Astrocyte (in vitro differentiated cells and primary cell): ENCODE measurements at regions not wholly inside any gene's neighbourhood (a gene's known extent, or its start where the extent isn't known, plus 50 kb on each side); places are given as distances from the start of the nearest gene placed in this dataset.
A peak's percentile ranks its signal among the peaks of the same experiment; 100 is the strongest.

ENCODE experiments used
- DNase-seq: peaks from one replicate; pipeline ENCODE4 v3.0.0-alpha.2; 2010; ENCODE audit warnings: low read depth
- FAIRE-seq: peaks from 2 replicates; lab custom pipeline; 2011; peaks lifted over from hg19 to GRCh38; lab: Jason Lieb, UNC
- H2AFZ ChIP-seq: 2 replicates; pipeline ENCODE4 v1.6.0; 2012; ENCODE audit warnings: low read depth, low read length, inconsistent platforms
- H3K27ac ChIP-seq: 2 replicates; pipeline ENCODE4 v1.5.1; 2011; ENCODE audit warnings: low read depth, low read length, inconsistent platforms
- H3K27me3 ChIP-seq: 2 replicates; pipeline ENCODE4 v1.6.0; 2011; ENCODE audit warnings: low read length, inconsistent platforms; ENCODE audit not compliant: insufficient read depth
- H3K36me3 ChIP-seq: 2 replicates; pipeline ENCODE4 v1.5.1; 2011; ENCODE audit warnings: low read length, inconsistent platforms; ENCODE audit not compliant: insufficient read depth
- H3K4me1 ChIP-seq: 2 replicates; pipeline ENCODE4 v1.5.1; 2011; ENCODE audit warnings: low read length, inconsistent platforms; ENCODE audit not compliant: insufficient read depth
- H3K4me2 ChIP-seq: 2 replicates; pipeline ENCODE4 v1.6.0; 2012; ENCODE audit warnings: low read length, inconsistent platforms
- H3K4me3 ChIP-seq: 2 replicates; pipeline ENCODE4 v1.5.1; 2011; ENCODE audit warnings: low read depth, mild to moderate bottlenecking, low read length, inconsistent platforms; ENCODE audit not compliant: insufficient read depth
- H3K79me2 ChIP-seq: 2 replicates; pipeline ENCODE4 v1.6.0; 2012; ENCODE audit warnings: mild to moderate bottlenecking, low read length, inconsistent platforms; ENCODE audit not compliant: insufficient read depth
- H3K9ac ChIP-seq: 2 replicates; pipeline ENCODE4 v1.6.0; 2012; ENCODE audit warnings: mild to moderate bottlenecking, low read length, inconsistent platforms
- H3K9me3 ChIP-seq: 2 replicates; pipeline ENCODE4 v1.5.1; 2012; ENCODE audit warnings: low read depth, mild to moderate bottlenecking, low read length, inconsistent platforms; ENCODE audit not compliant: insufficient read depth
- H4K20me1 ChIP-seq: 2 replicates; pipeline ENCODE4 v1.6.0; 2012; ENCODE audit warnings: low read length, inconsistent platforms; ENCODE audit not compliant: insufficient read depth
- H3K27ac Mint-ChIP-seq: one replicate; pipeline ENCODE4 v1.8.0; 2021; ENCODE audit warnings: mild to moderate bottlenecking, mixed read lengths; ENCODE audit not compliant: unreplicated experiment
- H3K27me3 Mint-ChIP-seq: one replicate; pipeline ENCODE4 v1.8.0; 2021; ENCODE audit warnings: low read depth, mixed read lengths; ENCODE audit not compliant: unreplicated experiment
- H3K36me3 Mint-ChIP-seq: one replicate; pipeline ENCODE4 v1.8.0; 2021; ENCODE audit warnings: low read depth, mixed read lengths; ENCODE audit not compliant: unreplicated experiment
- H3K4me1 Mint-ChIP-seq: one replicate; pipeline ENCODE4 v1.8.0; 2021; ENCODE audit warnings: low read depth, mixed read lengths; ENCODE audit not compliant: unreplicated experiment
- H3K4me3 Mint-ChIP-seq: one replicate; pipeline ENCODE4 v1.8.0; 2021; ENCODE audit warnings: mild to moderate bottlenecking, moderate library complexity, mixed read lengths; ENCODE audit not compliant: unreplicated experiment
- H3K9me3 Mint-ChIP-seq: one replicate; pipeline ENCODE4 v1.8.0; 2021; ENCODE audit warnings: mild to moderate bottlenecking, mixed read lengths; ENCODE audit not compliant: unreplicated experiment
- EZH2 ChIP-seq: IDR thresholded peaks from 2 replicates; pipeline ENCODE4 v1.6.1; 2012; ENCODE audit warnings: mild to moderate bottlenecking, low read length, inconsistent platforms; ENCODE audit not compliant: insufficient read depth
- TF ChIP-seq, protein P1 (sequence below): IDR thresholded peaks from 2 replicates; pipeline ENCODE4 v1.5.1; 2011; ENCODE audit warnings: low read depth, mild to moderate bottlenecking, inconsistent platforms, low read length, moderate library complexity; ENCODE audit not compliant: insufficient read depth

DNA sequence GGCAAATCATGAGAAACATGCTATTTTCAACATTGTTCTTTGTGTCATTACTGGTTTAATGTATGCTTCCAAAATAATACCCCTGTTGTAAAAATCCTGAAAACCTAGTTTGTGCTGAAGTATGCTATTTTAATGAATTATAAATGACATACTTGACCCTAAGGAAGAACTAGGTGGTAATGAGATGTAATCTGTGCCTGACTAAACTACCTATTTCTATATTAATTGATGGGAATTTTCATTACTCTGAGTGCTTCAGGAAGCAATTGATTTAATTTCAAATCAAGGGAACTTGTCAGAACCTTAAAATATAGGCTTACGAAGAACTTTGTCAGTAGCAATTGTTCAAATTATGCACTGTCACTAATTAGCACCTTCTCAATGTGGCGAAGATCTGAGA is 1005.6 kb upstream of the SLC10A2 start:
- no peaks in the 10 kb centered on the region for H3K9me3 ChIP-seq
- TF ChIP-seq EZH2: no peak
- no peak overlapping the region for H3K4me2 ChIP-seq
- H3K4me1 Mint-ChIP-seq: no peaks in the 10 kb centered on the region
- H4K20me1 ChIP-seq: no peaks in the 10 kb centered on the region
- no peaks in the 10 kb centered on the region for H3K4me1 ChIP-seq
- DNase-seq (no peak), FAIRE-seq (no peak)
- H3K4me3 ChIP-seq: no peak overlapping the region
- H3K27me3 Mint-ChIP-seq: no peaks in the 10 kb centered on the region
- no peaks in the 10 kb centered on the region for H3K9me3 Mint-ChIP-seq
- no peak overlapping the region for H2AFZ ChIP-seq
- no peaks in the 10 kb centered on the region for H3K36me3 Mint-ChIP-seq
- no peaks in the 10 kb centered on the region for H3K27me3 ChIP-seq
- no peak overlapping the region for H3K4me3 Mint-ChIP-seq
- H3K9ac ChIP-seq: no peak overlapping the region
- H3K27ac Mint-ChIP-seq: no peak overlapping the region
- no peaks in the 10 kb centered on the region for H3K36me3 ChIP-seq
- H3K79me2 ChIP-seq: no peaks in the 10 kb centered on the region
- no peak overlapping the region for H3K27ac ChIP-seq

DNA sequence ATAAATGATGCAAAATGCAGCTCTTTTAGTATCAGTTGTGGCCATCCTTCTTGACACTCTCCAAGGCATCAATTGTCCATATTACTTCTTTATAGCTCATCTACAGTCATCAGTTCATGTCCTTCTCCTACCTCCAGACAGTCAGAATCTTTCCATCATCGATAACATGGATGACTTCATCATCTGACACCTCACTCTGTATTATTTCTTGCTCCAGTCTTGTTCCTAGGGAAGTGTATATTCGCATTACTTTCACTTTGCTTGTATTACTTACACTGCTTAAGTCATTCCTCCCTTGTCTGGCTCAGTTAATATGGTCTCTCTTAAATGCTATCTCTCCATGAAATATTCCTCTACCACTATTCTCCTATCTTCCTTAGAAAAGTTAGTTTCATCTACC is 999.1 kb upstream of the SLC10A2 start:
- no peaks in the 10 kb centered on the region for H3K27me3 Mint-ChIP-seq
- FAIRE-seq: peak; percentile 20

DNA sequence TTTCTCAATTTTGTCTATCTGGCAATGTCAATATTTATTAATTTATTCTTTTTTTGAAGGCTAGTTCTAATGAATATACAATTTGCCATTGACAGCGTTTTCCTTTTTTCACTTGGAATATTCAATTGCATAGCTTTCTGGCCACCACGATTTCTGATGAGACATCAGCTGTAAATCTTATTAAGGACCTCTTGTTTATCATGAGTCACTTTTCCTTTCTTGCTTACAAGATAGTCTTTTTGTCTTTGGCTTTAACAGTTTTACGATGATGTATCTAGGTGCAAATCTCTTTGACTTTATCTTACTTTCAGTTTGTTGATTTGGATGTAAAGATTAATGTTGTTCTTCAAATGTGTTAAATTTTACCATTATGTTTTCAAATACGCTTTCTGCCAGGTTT is 991.6 kb upstream of the SLC10A2 start:
- H3K27me3 ChIP-seq: no peaks in the 10 kb centered on the region
- no peaks in the 10 kb centered on the region for H3K4me1 Mint-ChIP-seq
- no peak overlapping the region for H3K4me2 ChIP-seq
- no peaks in the 10 kb centered on the region for H3K9me3 ChIP-seq
- H4K20me1 ChIP-seq: no peaks in the 10 kb centered on the region
- H3K9me3 Mint-ChIP-seq: no peaks in the 10 kb centered on the region
- H2AFZ ChIP-seq: no peak overlapping the region
- no peaks in the 10 kb centered on the region for H3K36me3 ChIP-seq
- H3K4me1 ChIP-seq: no peaks in the 10 kb centered on the region
- no peaks in the 10 kb centered on the region for H3K79me2 ChIP-seq
- H3K27ac Mint-ChIP-seq: no peak overlapping the region
- DNase-seq (no peak), FAIRE-seq (no peak)
- H3K9ac ChIP-seq: no peak overlapping the region
- no peak overlapping the region for H3K27ac ChIP-seq
- no peaks in the 10 kb centered on the region for H3K36me3 Mint-ChIP-seq
- no peak overlapping the region for H3K4me3 ChIP-seq
- H3K4me3 Mint-ChIP-seq: no peak overlapping the region
- no peaks in the 10 kb centered on the region for H3K27me3 Mint-ChIP-seq
- TF ChIP-seq, protein P1, sequence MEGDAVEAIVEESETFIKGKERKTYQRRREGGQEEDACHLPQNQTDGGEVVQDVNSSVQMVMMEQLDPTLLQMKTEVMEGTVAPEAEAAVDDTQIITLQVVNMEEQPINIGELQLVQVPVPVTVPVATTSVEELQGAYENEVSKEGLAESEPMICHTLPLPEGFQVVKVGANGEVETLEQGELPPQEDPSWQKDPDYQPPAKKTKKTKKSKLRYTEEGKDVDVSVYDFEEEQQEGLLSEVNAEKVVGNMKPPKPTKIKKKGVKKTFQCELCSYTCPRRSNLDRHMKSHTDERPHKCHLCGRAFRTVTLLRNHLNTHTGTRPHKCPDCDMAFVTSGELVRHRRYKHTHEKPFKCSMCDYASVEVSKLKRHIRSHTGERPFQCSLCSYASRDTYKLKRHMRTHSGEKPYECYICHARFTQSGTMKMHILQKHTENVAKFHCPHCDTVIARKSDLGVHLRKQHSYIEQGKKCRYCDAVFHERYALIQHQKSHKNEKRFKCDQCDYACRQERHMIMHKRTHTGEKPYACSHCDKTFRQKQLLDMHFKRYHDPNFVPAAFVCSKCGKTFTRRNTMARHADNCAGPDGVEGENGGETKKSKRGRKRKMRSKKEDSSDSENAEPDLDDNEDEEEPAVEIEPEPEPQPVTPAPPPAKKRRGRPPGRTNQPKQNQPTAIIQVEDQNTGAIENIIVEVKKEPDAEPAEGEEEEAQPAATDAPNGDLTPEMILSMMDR: no peak
- TF ChIP-seq EZH2: no peak

More for the DNA sequence above, 999.1 kb upstream of the SLC10A2 start:
- no peak overlapping the region for H2AFZ ChIP-seq
- no peak for DNase-seq
- no peak overlapping the region for H3K4me3 Mint-ChIP-seq
- no peaks in the 10 kb centered on the region for H4K20me1 ChIP-seq
- no peaks in the 10 kb centered on the region for H3K27me3 ChIP-seq
- H3K4me1 Mint-ChIP-seq: no peaks in the 10 kb centered on the region
- no peak overlapping the region for H3K27ac Mint-ChIP-seq
- H3K27ac ChIP-seq: no peak overlapping the region
- H3K36me3 ChIP-seq: no peaks in the 10 kb centered on the region
- no peak overlapping the region for H3K4me2 ChIP-seq
- no peaks in the 10 kb centered on the region for H3K36me3 Mint-ChIP-seq
- TF ChIP-seq EZH2: no peak
- TF ChIP-seq, protein P1: no peak
- no peaks in the 10 kb centered on the region for H3K4me1 ChIP-seq
- no peaks in the 10 kb centered on the region for H3K9me3 ChIP-seq
- no peak overlapping the region for H3K9ac ChIP-seq
- no peaks in the 10 kb centered on the region for H3K9me3 Mint-ChIP-seq
- no peak overlapping the region for H3K4me3 ChIP-seq
- H3K79me2 ChIP-seq: no peaks in the 10 kb centered on the region
